NCI-H526 treated with DMSO at 0.1 percent for 48 hours (cell line): ENCODE measurements at regions not wholly inside any gene's neighbourhood (a gene's known extent, or its start where the extent isn't known, plus 50 kb on each side); places are given as distances from the start of the nearest gene placed in this dataset.
"Not testable (repeated sequence)": the region's sequence is repeated elsewhere in the genome, so short reads cannot be mapped to it uniquely, and the experiment has no call there.

Experiments used
- DNase-seq: peaks from one replicate; lab custom pipeline; 2025; lab: John Stamatoyannopoulos, UW

- no peak for DNase-seq
Measured at GRCh38 chr6:140459209-140459608, 1084.8 kb upstream of the CITED2 start.

- DNase-seq = no peak
Measured at GRCh38 chr6:140446241-140446640, 1071.8 kb upstream of the CITED2 start.

GRCh38 chr6:140445474-140446004 is 1071.1 kb upstream of the CITED2 start:
- DNase-seq = no peak

GRCh38 chr6:140443112-140443511 is 1068.7 kb upstream of the CITED2 start:
- DNase-seq = not testable (repeated sequence)

- no peak for DNase-seq
Measured at GRCh38 chr6:140441256-140441655, 1066.8 kb upstream of the CITED2 start.

- no peak for DNase-seq
Measured at GRCh38 chr6:140440223-140440835, 1065.9 kb upstream of the CITED2 start.

GRCh38 chr6:140438346-140438735 is 1063.9 kb upstream of the CITED2 start:
- no peak for DNase-seq

- DNase-seq = no peak
Measured at GRCh38 chr6:140437619-140438345, 1063.3 kb upstream of the CITED2 start.

GRCh38 chr6:140436023-140436811 is 1061.8 kb upstream of the CITED2 start:
- no peak for DNase-seq

- DNase-seq = no peak
Measured at GRCh38 chr6:140434761-140435160, 1060.3 kb upstream of the CITED2 start.

GRCh38 chr6:140433072-140433471 is 1058.6 kb upstream of the CITED2 start:
- DNase-seq = no peak

- DNase-seq = no peak
Measured at GRCh38 chr6:140427842-140428241, 1053.4 kb upstream of the CITED2 start.

- no peak for DNase-seq
Measured at GRCh38 chr6:140414966-140415620, 1040.6 kb upstream of the CITED2 start.

- no peak for DNase-seq
Measured at GRCh38 chr6:140403020-140403419, 1028.6 kb upstream of the CITED2 start.

- no peak for DNase-seq
Measured at GRCh38 chr6:140401761-140402160, 1027.3 kb upstream of the CITED2 start.

- no peak for DNase-seq
Measured at GRCh38 chr6:140398076-140398475, 1023.6 kb upstream of the CITED2 start.

- DNase-seq = no peak
Measured at GRCh38 chr6:140397106-140397505, 1022.7 kb upstream of the CITED2 start.

GRCh38 chr6:140393665-140394540 is 1019.5 kb upstream of the CITED2 start:
- no peak for DNase-seq

GRCh38 chr6:140388815-140389214 is 1014.4 kb upstream of the CITED2 start:
- no peak for DNase-seq

- DNase-seq = no peak
Measured at GRCh38 chr6:140388192-140388802, 1013.8 kb upstream of the CITED2 start.

GRCh38 chr6:140385679-140386078 is 1011.2 kb upstream of the CITED2 start:
- DNase-seq = no peak
